Uterus (tissue), 2 donors: ENCODE measurements at regions not wholly inside any gene's neighbourhood (a gene's known extent, or its start where the extent isn't known, plus 50 kb on each side); places are given as distances from the start of the nearest gene placed in this dataset.

ENCODE experiments used
- POLR2A ChIP-seq, 2 donors: fragments of 450-650 bp; IDR thresholded peaks; one replicate each; pipeline ENCODE4 v1.6.1; 2016; ENCODE audit warnings: antibody characterized with exemption in 2 of 2, mild to moderate bottlenecking in 1 of 2, moderate library complexity in 1 of 2
- TF ChIP-seq, protein P1 (sequence below), 4 experiments: fragments of 200-600 bp in 2 of 4; fragments of 450-650 bp in 2 of 4; sonication (generic) in 2 of 4; IDR thresholded peaks; one replicate each; pipeline ENCODE4 v1.5.1; 2016 to 2019; ENCODE audit warnings: antibody characterized with exemption in 4 of 4, mild to moderate bottlenecking in 2 of 4, moderate library complexity in 1 of 4

GRCh38 chr2:194700726-194701125, 956.3 kb upstream of the SLC39A10 start:
- TF ChIP-seq, protein P1, sequence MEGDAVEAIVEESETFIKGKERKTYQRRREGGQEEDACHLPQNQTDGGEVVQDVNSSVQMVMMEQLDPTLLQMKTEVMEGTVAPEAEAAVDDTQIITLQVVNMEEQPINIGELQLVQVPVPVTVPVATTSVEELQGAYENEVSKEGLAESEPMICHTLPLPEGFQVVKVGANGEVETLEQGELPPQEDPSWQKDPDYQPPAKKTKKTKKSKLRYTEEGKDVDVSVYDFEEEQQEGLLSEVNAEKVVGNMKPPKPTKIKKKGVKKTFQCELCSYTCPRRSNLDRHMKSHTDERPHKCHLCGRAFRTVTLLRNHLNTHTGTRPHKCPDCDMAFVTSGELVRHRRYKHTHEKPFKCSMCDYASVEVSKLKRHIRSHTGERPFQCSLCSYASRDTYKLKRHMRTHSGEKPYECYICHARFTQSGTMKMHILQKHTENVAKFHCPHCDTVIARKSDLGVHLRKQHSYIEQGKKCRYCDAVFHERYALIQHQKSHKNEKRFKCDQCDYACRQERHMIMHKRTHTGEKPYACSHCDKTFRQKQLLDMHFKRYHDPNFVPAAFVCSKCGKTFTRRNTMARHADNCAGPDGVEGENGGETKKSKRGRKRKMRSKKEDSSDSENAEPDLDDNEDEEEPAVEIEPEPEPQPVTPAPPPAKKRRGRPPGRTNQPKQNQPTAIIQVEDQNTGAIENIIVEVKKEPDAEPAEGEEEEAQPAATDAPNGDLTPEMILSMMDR (IDR thresholded peaks at IDR 0.05) = no peak
- TF ChIP-seq POLR2A (IDR thresholded peaks at IDR 0.05) = no peak
